Gastroesophageal sphincter (tissue), 3 donors: ENCODE measurements at regions not wholly inside any gene's neighbourhood (a gene's known extent, or its start where the extent isn't known, plus 50 kb on each side); places are given as distances from the start of the nearest gene placed in this dataset.

ENCODE experiments used
- CTCF ChIP-seq, 4 experiments: fragments of 200-600 bp in 2 of 4; fragments of 450-650 bp in 2 of 4; sonication (generic) in 1 of 4; IDR thresholded peaks; one replicate each; pipeline ENCODE4 v1.5.1; 2017 to 2019; ENCODE audit warnings: antibody characterized with exemption in 4 of 4, mild to moderate bottlenecking in 2 of 4, moderate library complexity in 2 of 4
- POLR2AphosphoS5 ChIP-seq: sonication (generic); formaldehyde crosslinking; IDR thresholded peaks from one replicate; pipeline ENCODE4 v1.6.1; 2017; ENCODE audit warnings: antibody characterized with exemption

DNA sequence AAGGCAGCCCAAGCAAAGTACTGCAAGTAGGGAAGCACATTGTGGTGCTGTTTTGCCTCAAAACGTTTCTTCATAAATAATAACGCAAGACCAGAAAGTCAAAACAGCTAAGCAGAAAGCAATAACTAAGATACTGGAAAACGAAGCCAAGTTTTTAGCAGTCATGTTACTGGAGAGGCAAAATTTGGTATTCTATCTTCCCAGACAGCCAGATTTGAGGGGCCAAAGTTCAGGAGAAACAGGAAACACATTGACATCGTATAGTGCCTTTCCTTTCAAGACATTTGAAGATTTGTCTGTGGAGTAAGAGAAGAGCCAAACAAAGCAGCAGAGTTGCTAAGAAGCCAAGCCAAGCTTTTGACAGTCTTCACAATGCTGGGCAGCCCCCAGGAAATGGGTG, 843.6 kb upstream of the NECTIN3 start:
- TF ChIP-seq POLR2AphosphoS5, result no peak
- TF ChIP-seq CTCF (IDR thresholded peaks at IDR 0.05), result no peak
